RPMI7951 (cell line): ENCODE measurements at regions not wholly inside any gene's neighbourhood (a gene's known extent, or its start where the extent isn't known, plus 50 kb on each side); places are given as distances from the start of the nearest gene placed in this dataset.

ENCODE experiments used
- DNase-seq: peaks from one replicate; pipeline ENCODE4 v3.0.0-alpha.2; 2012; ENCODE audit warnings: low read depth

GRCh38 chr4:89364541-89364940 lies 56.9 kb upstream of the GPRIN3 start:
- DNase-seq, result no peak

DNA sequence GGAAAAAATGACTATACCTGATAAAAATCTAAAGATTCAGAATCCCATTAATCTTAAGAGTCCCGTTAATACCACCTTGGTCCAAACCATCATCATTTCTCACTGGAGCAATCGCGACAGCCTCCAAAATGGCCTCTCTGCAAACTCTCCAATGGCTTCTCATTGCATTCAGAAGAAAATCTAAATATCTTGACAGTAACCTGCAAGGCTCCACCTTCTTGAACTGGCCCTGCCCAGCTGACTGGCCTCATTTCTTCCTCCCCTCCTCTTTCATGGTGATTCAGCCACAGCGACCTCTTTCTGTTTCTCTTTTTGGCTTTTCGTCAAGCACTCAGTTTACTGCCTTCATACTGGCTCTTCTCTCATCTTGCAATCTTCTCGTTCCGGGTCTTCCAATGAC lies 56.2 kb upstream of the GPRIN3 start:
- DNase-seq, result no peak

DNA sequence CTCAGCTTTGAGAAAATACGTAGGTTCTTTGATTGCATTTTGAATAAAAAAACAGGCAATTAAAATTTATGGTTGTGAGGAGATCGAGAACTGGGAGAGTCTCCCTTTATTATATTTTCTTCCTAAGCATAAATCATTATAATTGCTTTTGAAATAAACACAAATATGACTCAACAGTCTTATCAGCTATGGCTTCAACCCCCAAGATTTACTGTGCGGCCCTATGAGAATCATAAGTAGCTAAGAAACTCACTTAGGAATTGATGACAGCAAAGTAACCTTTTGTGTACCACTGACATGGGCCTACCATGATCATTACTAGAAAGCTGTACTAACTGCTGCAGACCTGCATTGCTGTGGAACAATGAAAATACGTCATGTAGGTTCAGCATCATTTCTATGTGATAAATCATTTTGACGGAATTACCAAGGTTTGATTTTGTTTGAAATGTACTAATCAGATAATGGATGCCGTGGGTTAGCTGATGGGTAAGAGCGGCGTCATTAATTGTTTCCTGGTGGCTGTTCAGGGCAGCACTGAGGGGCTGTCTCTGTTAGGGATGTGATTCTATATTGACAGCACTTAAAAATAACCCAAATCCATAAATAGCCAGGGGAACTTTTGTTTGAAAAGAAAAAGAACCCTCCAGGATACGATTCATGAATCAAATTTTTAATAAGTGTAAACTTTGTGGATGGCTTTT lies 51.5 kb upstream of the GPRIN3 start:
- no peak for DNase-seq

GRCh38 chr4:89357787-89358186 lies 50.2 kb upstream of the GPRIN3 start:
- DNase-seq, result no peak
